ENCODE measurements at regions not wholly inside any gene's neighbourhood (a gene's known extent, or its start where the extent isn't known, plus 50 kb on each side); places are given as distances from the start of the nearest gene placed in this dataset.

GRCh38 chr15:92565351-92566125 lies 90.0 kb downstream of the FAM174B start:
- DNase-seq (ENCODE audit: low spot score) = no peak

- no peak for DNase-seq (ENCODE audit: low spot score)
Observed at GRCh38 chr15:92561754-92562153, 93.8 kb downstream of the FAM174B start.

DNA sequence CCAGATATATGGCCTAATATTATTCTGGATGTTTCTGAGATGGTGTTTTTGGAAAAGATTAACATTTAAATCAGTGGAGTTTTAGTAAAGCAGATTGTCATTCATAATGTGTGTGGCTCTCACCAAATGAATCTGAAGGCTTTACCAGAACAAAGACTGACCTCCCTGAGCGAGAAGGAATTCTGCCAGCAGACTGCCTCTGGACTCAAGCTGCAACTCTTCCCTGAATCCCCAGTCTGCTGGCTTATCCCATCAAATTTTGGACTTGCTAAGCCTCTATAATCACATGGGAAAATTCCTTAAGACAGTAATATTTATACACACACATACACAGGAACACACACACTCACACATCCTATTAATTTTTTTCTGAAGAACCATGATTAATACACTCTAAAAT lies 102.3 kb downstream of the FAM174B start:
- no peak for DNase-seq (ENCODE audit: low spot score)

DNA sequence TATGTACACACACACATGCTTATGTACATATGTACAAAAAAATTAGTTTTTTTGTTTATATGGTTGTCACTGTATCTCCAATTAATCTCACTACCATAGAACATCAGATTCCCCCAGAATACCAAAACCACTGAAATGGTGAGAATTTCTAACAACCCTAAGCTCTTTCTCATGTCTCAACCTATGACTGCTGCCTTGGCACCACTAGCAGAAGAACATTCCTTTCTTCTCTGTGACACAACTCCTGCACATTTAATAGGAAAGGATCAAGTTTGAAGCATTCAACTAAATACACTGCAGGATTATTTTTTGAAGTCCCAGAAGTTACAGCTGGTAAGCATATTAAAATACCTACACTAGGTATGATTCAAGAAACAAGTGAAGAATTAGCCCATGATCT lies 109.6 kb downstream of the FAM174B start:
- DNase-seq (ENCODE audit: low spot score) = no peak

GRCh38 chr15:92541291-92542200 lies 114.0 kb downstream of the FAM174B start:
- DNase-seq (ENCODE audit: low spot score) = no peak

DNA sequence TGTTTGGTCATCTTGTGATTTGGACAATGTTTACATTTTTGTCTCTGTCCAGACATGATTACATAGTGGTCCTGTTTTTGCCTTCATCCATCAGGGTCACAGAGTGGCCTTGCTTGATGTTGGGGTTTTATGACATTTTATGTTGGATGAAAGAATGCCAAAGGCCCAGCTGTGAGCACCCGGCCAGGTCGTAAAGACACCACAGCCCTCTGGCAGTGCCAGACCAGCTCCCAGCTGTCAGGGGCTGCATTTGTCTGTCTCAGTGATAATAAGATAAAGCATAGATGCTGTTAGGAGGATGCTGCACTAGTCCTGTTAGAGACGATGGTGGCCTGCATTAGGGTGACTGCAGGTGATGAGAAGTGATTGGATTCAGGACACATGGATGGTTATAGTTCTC lies 117.5 kb downstream of the FAM174B start:
- DNase-seq (ENCODE audit: low spot score) = no peak

DNA sequence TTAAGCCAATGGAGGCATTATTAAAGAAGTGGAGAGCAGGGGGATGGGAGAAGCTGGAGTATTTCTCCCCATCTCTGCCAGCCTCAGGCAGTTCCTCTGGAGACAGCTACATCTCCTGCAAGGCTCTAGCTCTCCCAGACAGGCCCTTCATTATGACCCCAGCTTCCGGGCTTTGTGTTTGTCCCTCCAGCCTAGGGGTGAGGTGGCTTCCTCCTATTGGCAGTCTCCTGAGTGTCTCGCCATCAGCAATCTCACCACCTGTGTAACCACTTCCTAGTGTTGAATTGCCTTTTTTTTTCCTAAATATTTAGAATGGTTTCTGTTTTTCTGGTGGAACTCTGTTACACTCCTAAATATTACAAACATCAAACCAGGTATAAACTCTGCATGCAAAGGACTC lies 122.3 kb downstream of the FAM174B start:
- DNase-seq (ENCODE audit: low spot score) = no peak

GRCh38 chr15:92531406-92531805 lies 124.2 kb downstream of the FAM174B start:
- no peak for DNase-seq (ENCODE audit: low spot score)

DNA sequence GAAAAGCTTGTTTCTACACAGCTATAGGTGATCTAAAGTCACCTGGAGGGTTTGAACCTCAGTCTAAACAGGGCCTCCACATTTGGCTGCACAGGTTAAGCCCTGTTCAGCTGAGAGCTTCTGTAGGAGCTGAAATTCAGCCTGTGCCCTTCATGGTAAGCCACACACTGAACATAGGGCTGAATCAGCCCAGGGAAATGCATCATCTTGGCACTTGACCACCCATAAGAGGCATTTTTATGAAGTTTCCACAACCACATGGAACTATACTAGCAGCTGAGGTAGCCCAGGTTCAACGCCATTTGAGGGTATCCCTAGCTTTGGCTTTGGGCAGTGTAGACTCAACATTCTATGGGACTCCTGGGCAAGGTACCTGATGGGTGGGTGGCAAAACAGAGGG lies 126.8 kb downstream of the FAM174B start:
- no peak for DNase-seq (ENCODE audit: low spot score)

- DNase-seq (ENCODE audit: low spot score) = peak; percentile 35
Observed at GRCh38 chr15:92527197-92527596, 128.4 kb downstream of the FAM174B start.

DNA sequence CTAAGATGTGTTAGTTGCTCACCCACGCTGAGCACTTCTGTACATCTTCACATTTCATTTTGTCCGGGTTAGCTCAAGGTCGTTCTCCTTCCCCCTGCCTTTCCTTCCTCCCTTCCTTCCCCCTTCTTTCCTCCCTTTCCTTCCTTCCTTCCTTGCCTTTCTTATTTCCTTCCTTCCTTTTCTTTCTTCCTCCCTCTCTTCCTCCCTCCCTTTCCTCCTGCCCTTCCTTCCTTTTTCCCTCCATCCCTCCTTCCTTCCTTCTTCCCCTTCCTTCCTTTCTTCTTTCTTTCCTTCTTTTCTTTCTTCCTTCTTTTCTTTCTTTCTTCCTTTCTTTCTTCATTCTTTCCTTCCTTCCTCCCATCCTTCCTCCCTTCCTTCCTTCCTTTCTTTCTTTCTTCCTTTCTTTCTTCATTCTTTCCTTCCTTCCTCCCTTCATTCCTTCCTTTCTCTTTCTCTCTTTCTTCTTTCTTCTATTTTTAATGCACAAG lies 129.8 kb downstream of the FAM174B start:
- DNase-seq (ENCODE audit: low spot score) = no peak

DNA sequence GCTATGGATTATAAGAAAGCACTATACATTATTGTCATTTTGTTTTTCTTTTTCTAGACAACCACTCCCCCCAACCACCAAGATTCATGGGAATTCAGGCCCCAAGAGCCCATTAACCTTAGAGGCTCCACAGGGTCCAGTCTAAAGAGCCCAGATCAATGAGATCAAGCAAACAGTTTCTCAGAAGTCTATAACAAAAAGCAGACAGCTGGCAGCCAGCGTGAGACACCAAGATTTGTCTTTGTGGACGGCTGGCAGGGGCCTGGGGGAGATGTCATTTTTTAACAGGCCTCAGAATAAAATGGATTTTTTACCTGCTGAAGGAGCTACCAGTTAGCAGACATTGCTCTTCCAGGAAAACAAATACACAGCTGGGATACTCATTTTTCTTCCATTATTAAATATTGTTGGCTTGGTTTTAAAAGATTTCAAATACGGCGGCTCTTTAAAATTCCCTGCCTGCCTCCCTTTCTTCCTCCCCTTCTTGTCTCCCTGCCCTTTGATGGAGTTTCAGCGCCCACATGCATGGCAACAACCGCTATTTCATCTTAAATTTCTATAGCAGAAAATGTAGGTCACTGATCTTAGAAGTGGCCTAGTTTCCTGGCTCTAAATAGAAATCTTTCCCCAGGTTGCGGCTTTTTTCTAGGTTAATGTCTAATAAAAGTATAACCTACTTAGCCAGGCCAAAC lies 130.6 kb downstream of the FAM174B start:
- DNase-seq (ENCODE audit: low spot score) = no peak

DNA sequence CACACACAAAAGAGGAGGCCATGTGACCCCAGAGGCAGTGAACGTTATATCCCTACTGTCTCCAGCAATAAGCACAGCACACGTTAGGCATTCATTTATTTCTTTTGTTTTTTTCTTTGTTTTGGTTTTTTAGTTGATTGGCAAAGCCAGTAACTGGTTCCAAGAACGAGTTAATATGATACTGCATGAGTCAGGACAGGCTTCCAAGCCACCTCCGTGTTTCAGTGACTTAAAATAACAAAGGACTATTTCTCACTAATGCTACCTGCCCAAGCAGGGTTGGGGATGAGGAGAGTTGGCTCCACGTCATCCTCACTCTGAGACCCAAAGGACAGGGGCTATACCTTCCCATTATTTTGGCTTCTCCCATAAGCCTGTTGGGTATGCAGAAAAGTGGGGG lies 130.5 kb downstream of the ST8SIA2 start:
- DNase-seq (ENCODE audit: low spot score) = no peak

- DNase-seq (ENCODE audit: low spot score) = no peak
Observed at GRCh38 chr15:92523176-92523575, 129.5 kb downstream of the ST8SIA2 start.

- DNase-seq (ENCODE audit: low spot score) = peak; percentile 42
Observed at GRCh38 chr15:92521624-92522008, 127.9 kb downstream of the ST8SIA2 start.

DNA sequence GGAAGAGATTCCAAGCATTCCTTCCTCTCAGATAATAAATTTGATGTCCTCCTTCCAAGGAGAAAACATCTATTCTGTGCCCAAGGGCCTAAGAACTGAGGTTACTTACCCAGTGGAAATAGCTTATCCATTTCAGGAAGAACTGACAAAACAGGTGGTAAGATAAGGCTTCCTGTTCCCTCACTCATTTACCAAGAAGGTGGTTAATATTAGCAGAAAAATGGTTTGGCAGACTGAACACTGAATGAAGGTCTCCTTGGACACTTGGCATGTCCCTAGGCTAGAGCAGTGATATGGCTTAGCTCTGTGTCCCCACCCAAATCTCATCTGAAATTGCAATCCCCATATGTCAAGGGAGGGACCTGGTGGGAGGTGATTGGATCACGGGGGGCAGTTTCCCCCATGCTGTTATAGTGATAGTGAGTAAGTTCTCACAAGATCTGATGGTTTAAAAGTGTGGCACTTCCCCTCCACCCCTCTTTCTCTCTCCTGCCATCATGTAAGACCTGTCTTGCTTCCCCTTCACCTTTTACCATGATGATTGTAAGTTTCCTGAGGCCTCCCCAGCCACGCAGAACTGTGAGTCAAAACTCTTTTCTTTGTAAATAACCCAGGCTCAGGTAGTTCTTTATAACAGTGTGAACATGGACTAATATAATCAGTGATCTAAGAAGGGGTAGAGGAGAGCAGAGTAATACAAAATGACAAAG lies 127.4 kb downstream of the ST8SIA2 start:
- DNase-seq (ENCODE audit: low spot score) = no peak

DNA sequence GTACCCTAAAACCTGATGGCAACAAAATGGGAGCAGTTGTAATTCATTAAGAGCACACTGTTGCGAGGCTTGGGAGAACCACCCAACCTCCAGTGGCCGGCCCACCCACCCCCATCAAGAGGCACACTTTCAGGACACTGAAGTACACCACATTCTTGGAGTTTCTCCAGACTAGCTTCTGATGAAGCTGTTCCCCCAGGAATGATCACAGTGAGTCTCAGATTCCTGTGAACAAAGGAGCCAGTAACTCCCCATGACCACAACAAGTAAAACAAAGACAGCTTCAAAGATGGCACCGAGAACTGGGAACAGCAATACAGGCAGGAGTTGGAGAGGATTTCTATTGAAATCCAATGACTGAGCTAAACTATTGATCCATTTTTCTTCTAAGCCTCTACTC lies 126.0 kb downstream of the ST8SIA2 start:
- DNase-seq (ENCODE audit: low spot score) = no peak

Data from H4 (cell line).